Uterus (tissue), 3 donors: ENCODE measurements at regions not wholly inside any gene's neighbourhood (a gene's known extent, or its start where the extent isn't known, plus 50 kb on each side); places are given as distances from the start of the nearest gene placed in this dataset.
"Not testable (repeated sequence)": the region's sequence is repeated elsewhere in the genome, so short reads cannot be mapped to it uniquely, and the experiment has no call there.

Source experiments
- DNase-seq, 2 donors: peaks; one replicate each; pipeline ENCODE4 v3.0.0-alpha.2; 2019 to 2020
- H3K27ac ChIP-seq, 2 donors: fragments of 200-600 bp; sonication (generic); 1 replicate in 1 of 2; 2 replicates in 1 of 2; pipeline ENCODE4 v1.5.1; 2016 to 2018
- H3K27me3 ChIP-seq, 2 donors: fragments of 200-600 bp; sonication (generic); one replicate each; pipeline ENCODE4 v1.5.1; 2018 to 2019; ENCODE audit warnings: control low read depth in 1 of 2
- H3K36me3 ChIP-seq, 2 donors: fragments of 200-600 bp; sonication (generic); one replicate each; pipeline ENCODE4 v1.5.1; 2019; ENCODE audit warnings: control low read depth in 1 of 2
- H3K4me1 ChIP-seq, 2 donors: fragments of 200-600 bp; sonication (generic); one replicate each; pipeline ENCODE4 v1.5.1; 2018 to 2019; ENCODE audit warnings: control low read depth in 1 of 2
- H3K4me3 ChIP-seq, 2 donors: fragments of 200-600 bp; sonication (generic); 1 replicate in 1 of 2; 2 replicates in 1 of 2; pipeline ENCODE4 v1.5.1; 2018 to 2019; ENCODE audit warnings: mild to moderate bottlenecking in 1 of 2
- H3K9me3 ChIP-seq, 2 donors: fragments of 200-600 bp; sonication (generic); one replicate each; pipeline ENCODE4 v1.5.1; 2019; ENCODE audit warnings: control low read depth in 1 of 2
- CTCF ChIP-seq, 4 experiments: fragments of 200-600 bp in 2 of 4; fragments of 450-650 bp in 2 of 4; sonication (generic) in 2 of 4; IDR thresholded peaks; one replicate each; pipeline ENCODE4 v1.5.1; 2016 to 2019; ENCODE audit warnings: antibody characterized with exemption in 4 of 4, mild to moderate bottlenecking in 2 of 4, moderate library complexity in 1 of 4
- POLR2A ChIP-seq, 2 donors: fragments of 450-650 bp; IDR thresholded peaks; one replicate each; pipeline ENCODE4 v1.6.1; 2016; ENCODE audit warnings: antibody characterized with exemption in 2 of 2, mild to moderate bottlenecking in 1 of 2, moderate library complexity in 1 of 2
- intact Hi-C: fragments of 100-400 bp; cut with DNase I; formaldehyde crosslinking; loops from one replicate; pipeline ENCODE4 v1.15.1; 2023; ENCODE audit warnings: low total_unique reads
- donor health status: DM: yes; HTN: yes; CAD: no.

- no peaks in the 10 kb centered on the region for H3K36me3 ChIP-seq
- no peaks in the 10 kb centered on the region for H3K27me3 ChIP-seq
- DNase-seq = no peak
- H3K9me3 ChIP-seq = no peaks in the 10 kb centered on the region
- H3K4me1 ChIP-seq = no peaks in the 10 kb centered on the region
- TF ChIP-seq CTCF (IDR thresholded peaks at IDR 0.05) (no peak), POLR2A (IDR thresholded peaks at IDR 0.05) (no peak)
- intact Hi-C loops = no loop called here
- no peak overlapping the region for H3K4me3 ChIP-seq
- no peak overlapping the region for H3K27ac ChIP-seq
Observed at GRCh38 chr1:29410476-29410875, 174.2 kb downstream of the PTPRU start.

GRCh38 chr1:29409616-29410015 is 173.3 kb downstream of the PTPRU start:
- no peaks in the 10 kb centered on the region for H3K36me3 ChIP-seq
- H3K27ac ChIP-seq = no peak overlapping the region
- DNase-seq = no peak
- TF ChIP-seq POLR2A (IDR thresholded peaks at IDR 0.05) = no peak
- TF ChIP-seq CTCF (IDR thresholded peaks at IDR 0.05) = no peak
- H3K9me3 ChIP-seq = no peaks in the 10 kb centered on the region
- no peak overlapping the region for H3K4me3 ChIP-seq
- intact Hi-C loops = no loop called here
- H3K27me3 ChIP-seq = no peaks in the 10 kb centered on the region
- no peaks in the 10 kb centered on the region for H3K4me1 ChIP-seq

GRCh38 chr1:29408831-29409605 is 172.7 kb downstream of the PTPRU start:
- no peaks in the 10 kb centered on the region for H3K36me3 ChIP-seq
- H3K9me3 ChIP-seq = no peaks in the 10 kb centered on the region
- intact Hi-C loops = no loop called here
- TF ChIP-seq POLR2A (IDR thresholded peaks at IDR 0.05) (no peak), CTCF (IDR thresholded peaks at IDR 0.05) (no peak)
- H3K4me1 ChIP-seq = no peaks in the 10 kb centered on the region
- no peak overlapping the region for H3K27ac ChIP-seq
- DNase-seq = no peak
- H3K27me3 ChIP-seq = no peaks in the 10 kb centered on the region
- no peak overlapping the region for H3K4me3 ChIP-seq

GRCh38 chr1:29406814-29407213 is 170.5 kb downstream of the PTPRU start:
- no peak overlapping the region for H3K4me3 ChIP-seq
- TF ChIP-seq CTCF (IDR thresholded peaks at IDR 0.05) (no peak), POLR2A (IDR thresholded peaks at IDR 0.05) (no peak)
- no peaks in the 10 kb centered on the region for H3K4me1 ChIP-seq
- no peaks in the 10 kb centered on the region for H3K9me3 ChIP-seq
- intact Hi-C loops = no loop called here
- H3K27ac ChIP-seq = no peak overlapping the region
- no peaks in the 10 kb centered on the region for H3K36me3 ChIP-seq
- no peak for DNase-seq
- no peaks in the 10 kb centered on the region for H3K27me3 ChIP-seq

- H3K9me3 ChIP-seq, H3K27ac ChIP-seq, H3K4me1 ChIP-seq, intact Hi-C loops, DNase-seq, H3K27me3 ChIP-seq, H3K4me3 ChIP-seq, H3K36me3 ChIP-seq: not testable (repeated sequence)
Observed at GRCh38 chr1:29400203-29400602, 163.9 kb downstream of the PTPRU start.

GRCh38 chr1:29399465-29399864 is 163.1 kb downstream of the PTPRU start:
- Histone ChIP-seq H3K27ac (no peak overlapping the region), H3K4me1 (no peaks in the 10 kb centered on the region), H3K36me3 (no peaks in the 10 kb centered on the region), H3K4me3 (no peak overlapping the region), H3K9me3 (no peaks in the 10 kb centered on the region), H3K27me3 (no peaks in the 10 kb centered on the region)
- TF ChIP-seq CTCF (IDR thresholded peaks at IDR 0.05) = no peak
- TF ChIP-seq POLR2A (IDR thresholded peaks at IDR 0.05) = no peak
- intact Hi-C loops = no loop called here
- DNase-seq = no peak
